ENCODE measurements at regions not wholly inside any gene's neighbourhood (a gene's known extent, or its start where the extent isn't known, plus 50 kb on each side); places are given as distances from the start of the nearest gene placed in this dataset.
"Not testable (repeated sequence)": the region's sequence is repeated elsewhere in the genome, so short reads cannot be mapped to it uniquely, and the experiment has no call there.

DNA sequence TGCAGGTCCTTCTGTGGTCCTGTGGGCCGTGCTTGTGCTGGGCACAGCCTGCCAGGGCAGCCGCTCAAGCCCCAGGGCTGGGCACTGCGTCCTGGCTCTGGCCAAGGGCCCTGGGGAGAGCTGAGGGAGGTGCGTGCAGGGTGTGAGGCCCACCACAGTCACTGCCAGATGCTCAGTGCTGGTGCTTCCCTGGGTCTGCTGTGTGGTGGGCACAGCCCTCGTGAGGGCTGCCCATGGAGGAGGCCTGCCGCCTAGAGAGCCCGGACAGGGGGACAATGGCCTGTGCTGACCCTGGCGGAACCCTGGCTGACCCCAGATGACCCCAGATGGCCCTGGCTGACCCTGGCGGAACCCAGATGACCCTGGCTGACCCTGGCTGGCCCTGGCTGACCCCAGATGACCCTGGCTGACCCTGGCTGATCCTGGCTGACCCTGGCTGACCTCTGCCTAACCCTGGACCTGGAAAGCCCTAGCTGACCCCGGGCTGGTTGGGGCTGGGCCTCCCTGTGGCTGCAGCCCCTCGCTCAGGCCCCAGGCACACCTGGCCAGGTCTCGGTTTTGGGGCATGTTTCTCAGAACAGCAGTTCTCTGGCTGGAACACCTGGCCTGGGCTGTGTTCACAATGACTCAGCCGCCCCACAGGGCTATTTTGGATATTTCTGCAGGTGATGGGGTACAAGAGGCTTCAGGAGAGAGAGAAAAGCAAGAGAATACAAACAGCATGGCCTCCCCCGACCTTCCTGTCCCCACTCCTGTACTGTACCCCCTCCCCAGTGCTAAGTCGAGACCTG lies 55.4 kb downstream of the TMEM121 start:
- TF ChIP-seq SPI1 (IDR thresholded peaks at IDR 0.05; ENCODE audit: low read depth, low read length) = no peak
- 0 out of 2 replicates have a peak, but pooled peaks have one; percentile 49 for TF ChIP-seq POLR2AphosphoS5 (IDR thresholded peaks at IDR 0.05; ENCODE audit: low read depth, low read length)
- 0 out of 2 replicates have a peak, but pooled peaks have one; percentile 6 for TF ChIP-seq POU2F2 (IDR thresholded peaks at IDR 0.05; ENCODE audit: low read depth, low read length)
- FAIRE-seq = peak; percentile 68
- DNase-seq (ENCODE audit: insufficient read length, low spot score) = no peak

DNA sequence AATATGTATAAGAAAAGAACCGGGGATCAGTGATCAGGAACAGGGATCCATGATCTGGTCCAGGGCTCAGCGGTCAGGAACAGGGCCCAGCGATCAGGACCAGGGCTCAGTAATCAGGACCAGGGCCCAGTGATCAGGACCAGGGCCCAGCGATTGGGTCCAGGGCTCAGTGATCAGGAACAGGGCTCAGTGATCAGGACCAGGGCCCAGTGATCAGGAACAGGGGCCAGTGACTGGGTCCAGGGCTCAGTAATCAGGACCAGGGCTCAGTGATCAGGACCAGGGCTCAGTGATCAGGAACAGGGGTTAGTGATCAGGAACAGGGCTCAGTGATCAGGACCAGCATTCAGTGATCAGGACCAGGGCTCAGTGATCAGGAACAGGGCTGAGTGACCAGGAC lies 56.3 kb downstream of the TMEM121 start:
- DNase-seq (ENCODE audit: insufficient read length, low spot score) = no peak
- no peak for TF ChIP-seq PAX5 (IDR thresholded peaks at IDR 0.05; ENCODE audit: insufficient read depth, low read length, severe bottlenecking)
- TF ChIP-seq POLR2AphosphoS5 (IDR thresholded peaks at IDR 0.05; ENCODE audit: low read depth, low read length) = no peak
- TF ChIP-seq TAF1 (IDR thresholded peaks at IDR 0.05; ENCODE audit: low read depth, low read length) = no peak
- TF ChIP-seq SPI1 (IDR thresholded peaks at IDR 0.05; ENCODE audit: low read depth, low read length) = no peak
- no peak; the same call in 1 of the 2 replicates for TF ChIP-seq POU2F2 (IDR thresholded peaks at IDR 0.05; ENCODE audit: low read depth, low read length)
- no peak for TF ChIP-seq POLR2A (IDR thresholded peaks at IDR 0.05; ENCODE audit: low read depth, low read length)
- FAIRE-seq = peak; percentile 100

DNA sequence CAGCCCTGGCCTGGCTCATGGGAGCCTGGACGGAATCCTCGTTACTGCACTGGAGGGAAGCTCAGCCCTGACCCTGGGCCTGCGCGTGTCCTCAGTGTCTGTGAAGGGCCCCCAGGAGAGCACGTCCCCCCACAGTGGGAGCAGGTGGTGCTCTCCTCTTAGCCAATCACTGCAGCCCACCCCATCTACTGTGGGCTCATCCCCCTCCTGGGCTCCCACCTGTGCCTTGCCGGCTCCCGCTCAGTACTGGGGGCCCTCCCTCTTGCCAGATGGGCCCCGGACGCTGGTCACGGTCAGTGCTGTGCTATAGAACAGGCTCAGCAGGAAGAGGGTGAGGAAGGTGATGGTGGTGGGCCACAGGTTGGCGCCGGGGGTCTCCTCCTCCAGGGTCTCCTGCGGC lies 57.5 kb downstream of the TMEM121 start:
- FAIRE-seq = peak; percentile 55
- DNase-seq (ENCODE audit: insufficient read length, low spot score) = not testable (repeated sequence)

DNA sequence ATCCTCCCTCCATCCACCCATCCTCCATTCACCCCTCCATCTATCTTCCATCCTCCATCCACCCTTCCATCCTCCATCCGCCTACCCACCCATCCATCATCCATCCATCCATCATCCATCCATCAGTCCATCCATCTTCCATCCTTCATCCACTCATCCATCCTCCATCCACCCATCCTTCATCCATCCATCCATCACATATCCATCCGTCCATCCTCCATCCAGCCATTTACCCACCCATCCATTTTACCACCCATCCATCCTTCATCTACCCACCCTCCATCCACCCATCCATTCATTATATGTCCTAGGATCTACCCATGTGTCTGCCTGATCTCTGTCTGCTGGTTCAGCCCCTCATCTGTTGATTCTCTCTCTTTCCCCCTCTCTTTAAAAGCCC lies 58.9 kb downstream of the TMEM121 start:
- not testable (repeated sequence) for FAIRE-seq; DNase-seq (ENCODE audit: insufficient read length, low spot score)

DNA sequence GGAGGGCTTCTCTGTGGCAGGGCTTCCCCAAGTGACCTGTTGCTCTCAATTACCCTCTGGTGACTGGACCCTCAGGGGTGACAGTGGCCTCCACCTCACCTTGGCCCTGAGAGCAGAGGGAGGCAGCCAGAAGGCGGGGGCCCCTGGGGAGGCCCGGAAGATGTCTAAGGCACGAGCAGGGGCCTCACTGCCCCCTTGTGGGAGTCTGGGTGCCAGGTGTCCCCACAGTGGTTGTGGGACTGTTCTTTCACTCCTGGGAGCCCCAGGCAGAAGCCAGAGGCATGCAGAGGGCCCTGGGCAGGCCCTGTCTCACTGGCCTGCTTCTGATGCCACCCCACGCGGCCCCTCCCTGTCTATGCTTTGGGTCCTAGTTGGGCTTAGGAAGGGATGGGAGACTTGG lies 59.3 kb downstream of the TMEM121 start:
- not testable (repeated sequence) for FAIRE-seq; DNase-seq (ENCODE audit: insufficient read length, low spot score)

DNA sequence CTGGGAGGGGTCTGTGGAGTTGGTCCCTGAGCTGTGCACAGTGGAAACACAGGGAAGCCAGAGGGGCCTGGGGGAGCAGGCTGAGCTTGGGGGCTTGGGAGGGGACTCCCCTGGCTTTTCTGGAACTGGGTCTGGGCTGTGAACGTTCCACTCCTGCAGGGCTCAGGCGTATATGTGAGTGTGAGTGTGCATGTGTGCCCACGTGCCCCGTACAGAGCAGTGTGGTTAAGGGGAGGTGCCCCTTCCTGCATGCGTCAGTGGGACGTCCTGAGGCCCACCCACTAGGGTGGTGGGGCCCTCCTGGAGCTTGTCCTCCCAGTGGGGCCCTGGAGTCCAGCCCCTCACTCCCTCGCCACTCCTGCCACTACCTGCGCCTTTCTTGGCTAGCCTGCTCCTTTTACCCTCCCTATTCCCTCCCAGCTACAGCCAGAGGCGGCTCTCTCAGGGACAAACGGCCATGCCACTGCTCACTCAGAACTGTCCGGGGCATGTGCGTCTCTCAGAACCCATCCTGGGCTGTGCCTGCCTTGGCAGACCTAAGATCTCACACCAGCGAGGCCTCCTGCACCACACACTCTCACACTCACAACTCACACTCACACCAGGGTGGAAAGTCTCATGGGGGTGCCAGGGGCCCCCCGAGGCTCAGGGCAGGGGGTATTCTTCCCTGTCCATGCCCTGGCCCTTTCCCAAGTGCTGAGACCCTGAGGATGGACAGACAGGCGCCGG lies 59.9 kb downstream of the TMEM121 start:
- peak; percentile 98 for FAIRE-seq
- not testable (repeated sequence) for DNase-seq (ENCODE audit: insufficient read length, low spot score)

DNA sequence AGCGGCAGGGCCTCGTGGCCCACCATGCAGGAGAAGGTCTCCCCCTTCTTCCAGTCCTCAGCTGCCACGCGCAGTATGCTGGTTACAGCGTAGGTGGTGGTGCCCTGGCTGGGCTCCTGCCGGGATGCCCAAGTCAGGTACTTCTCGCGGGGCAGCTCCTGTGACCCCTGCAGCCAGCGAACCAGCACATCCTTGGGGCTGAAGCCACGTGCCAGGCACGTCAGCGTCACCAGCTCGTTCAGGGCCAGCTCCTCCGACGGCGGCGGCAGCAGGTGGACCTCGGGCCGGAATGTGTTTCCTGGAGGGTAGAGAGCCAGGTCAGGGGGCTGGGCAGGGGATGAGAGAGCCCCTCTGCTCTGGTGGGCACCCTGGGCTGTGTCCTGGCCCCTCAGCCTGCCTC lies 60.7 kb downstream of the TMEM121 start:
- not testable (repeated sequence) for FAIRE-seq; DNase-seq (ENCODE audit: insufficient read length, low spot score)

DNA sequence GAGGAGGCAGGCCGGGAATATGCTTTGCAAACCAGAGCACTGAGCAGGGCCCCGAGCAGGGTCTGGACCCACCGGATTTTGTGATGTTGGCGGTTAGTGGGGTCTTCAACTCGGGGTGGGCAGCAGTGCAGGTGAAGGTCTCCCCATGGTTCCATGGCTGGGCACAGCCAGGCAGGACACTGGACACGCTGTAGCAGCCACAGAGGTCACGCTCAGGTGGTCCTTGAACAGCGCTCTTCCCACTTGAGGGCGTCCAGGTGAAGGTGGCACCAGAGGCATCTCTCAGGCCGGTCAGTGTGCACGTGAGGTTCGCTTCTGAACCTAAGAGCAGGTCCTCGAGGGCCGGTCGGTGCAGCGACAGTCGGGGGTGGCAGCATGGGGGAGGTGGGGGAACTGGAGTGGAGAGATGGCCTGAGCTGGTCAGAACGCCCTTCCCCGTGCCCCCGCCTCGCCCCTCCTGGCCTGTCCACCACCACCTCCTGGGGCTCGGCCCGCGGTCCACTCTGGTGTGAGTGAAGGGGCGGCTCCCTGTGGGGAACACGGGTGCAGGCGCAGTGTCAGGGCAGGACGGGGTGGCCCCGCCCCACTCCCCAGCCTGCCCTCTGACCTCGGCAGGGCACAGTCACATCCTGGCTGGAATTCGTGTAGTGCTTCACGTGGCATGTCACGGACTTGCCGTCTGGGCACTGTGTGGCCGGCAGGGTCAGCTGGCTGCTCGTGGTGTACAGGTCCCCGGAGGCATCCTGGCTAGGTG lies 61.3 kb downstream of the TMEM121 start:
- peak; percentile 67 for FAIRE-seq

DNA sequence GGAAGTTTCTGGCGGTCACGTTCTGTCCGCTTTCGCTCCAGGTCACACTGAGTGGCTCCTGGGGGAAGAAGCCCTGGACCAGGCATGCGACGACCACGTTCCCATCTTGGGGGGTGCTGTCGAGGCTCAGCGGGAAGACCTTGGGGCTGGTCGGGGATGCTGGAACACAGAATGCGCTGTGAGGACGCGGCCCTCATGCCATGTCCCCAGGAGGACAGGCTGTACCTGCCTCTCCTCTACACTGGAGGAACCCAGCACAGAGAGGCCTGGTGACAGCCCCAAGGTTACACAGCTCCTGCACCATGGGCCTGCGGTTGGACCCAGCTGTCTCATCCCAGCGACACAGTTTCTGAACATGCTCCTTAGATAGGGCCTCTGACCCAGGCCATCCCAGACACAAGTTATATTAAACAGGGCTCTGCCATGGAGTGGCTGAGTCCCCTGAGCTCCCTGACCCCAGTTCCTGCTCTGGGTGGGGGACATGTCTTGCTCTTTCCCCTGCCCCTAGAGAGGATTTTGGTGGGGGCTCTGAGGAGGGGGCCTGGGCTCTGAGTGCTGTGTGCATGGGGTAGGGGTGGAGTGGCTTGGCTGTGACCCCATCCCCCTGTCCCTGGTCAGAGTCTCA lies 62.0 kb downstream of the TMEM121 start:
- no peak for FAIRE-seq
- no peak for DNase-seq (ENCODE audit: insufficient read length, low spot score)
- no peak for TF ChIP-seq PAX5 (IDR thresholded peaks at IDR 0.05; ENCODE audit: insufficient read depth, low read length, severe bottlenecking)
- no peak for TF ChIP-seq POU2F2 (IDR thresholded peaks at IDR 0.05; ENCODE audit: low read depth, low read length)
- no peak for TF ChIP-seq POLR2AphosphoS5 (IDR thresholded peaks at IDR 0.05; ENCODE audit: low read depth, low read length)
- TF ChIP-seq TAF1 (IDR thresholded peaks at IDR 0.05; ENCODE audit: low read depth, low read length) = no peak
- TF ChIP-seq POLR2A (IDR thresholded peaks at IDR 0.05; ENCODE audit: low read depth, low read length) = no peak
- no peak for TF ChIP-seq SPI1 (IDR thresholded peaks at IDR 0.05; ENCODE audit: low read depth, low read length)

More for the DNA sequence above, 61.3 kb downstream of the TMEM121 start:
- not testable (repeated sequence) for DNase-seq (ENCODE audit: insufficient read length, low spot score)

DNA sequence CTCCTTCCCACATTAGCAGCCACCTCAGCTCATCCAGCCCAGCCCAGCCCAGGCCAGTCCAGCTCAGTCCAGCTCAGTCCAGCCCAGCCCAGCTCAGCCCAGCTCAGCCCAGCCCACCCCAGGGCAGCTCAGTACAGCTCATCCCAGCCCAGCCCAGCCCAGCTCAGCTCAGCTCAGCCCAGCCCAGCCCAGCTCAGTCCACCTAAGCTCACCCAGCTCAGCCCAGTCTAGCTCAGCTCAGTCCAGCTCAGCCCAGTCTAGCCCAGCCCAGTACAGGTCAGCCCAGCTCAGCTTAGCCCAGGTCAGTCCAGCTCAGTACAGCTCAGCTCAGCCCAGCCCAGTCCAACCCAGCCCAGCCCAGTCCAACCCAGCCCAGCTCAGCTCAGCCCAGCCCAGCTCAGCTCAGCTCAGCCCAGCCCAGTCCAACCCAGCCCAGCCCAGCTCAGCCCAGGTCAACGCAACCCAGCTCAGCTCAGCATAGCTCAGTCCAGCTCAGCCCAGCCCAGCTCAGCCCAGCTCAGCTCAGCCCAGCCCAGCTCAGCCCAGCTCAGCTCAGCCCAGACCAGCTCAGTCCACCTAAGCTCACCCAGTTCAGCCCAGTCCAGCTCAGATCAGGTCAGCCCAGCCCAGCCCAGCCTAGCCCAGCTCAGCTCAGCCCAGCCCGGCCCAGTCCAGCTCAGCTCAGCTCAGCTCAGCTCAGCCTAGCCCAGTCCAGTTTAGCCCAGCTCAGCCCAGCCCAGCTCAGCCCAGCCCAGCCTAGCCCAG lies 63.0 kb downstream of the TMEM121 start:
- no peak for DNase-seq (ENCODE audit: insufficient read length, low spot score)
- TF ChIP-seq SPI1 (IDR thresholded peaks at IDR 0.05; ENCODE audit: low read depth, low read length) (no peak), POLR2AphosphoS5 (IDR thresholded peaks at IDR 0.05; ENCODE audit: low read depth, low read length) (no peak), POLR2A (IDR thresholded peaks at IDR 0.05; ENCODE audit: low read depth, low read length) (no peak), TAF1 (IDR thresholded peaks at IDR 0.05; ENCODE audit: low read depth, low read length) (no peak), POU2F2 (IDR thresholded peaks at IDR 0.05; ENCODE audit: low read depth, low read length) (no peak), PAX5 (IDR thresholded peaks at IDR 0.05; ENCODE audit: insufficient read depth, low read length, severe bottlenecking) (no peak)
- FAIRE-seq = peak; percentile 54

DNA sequence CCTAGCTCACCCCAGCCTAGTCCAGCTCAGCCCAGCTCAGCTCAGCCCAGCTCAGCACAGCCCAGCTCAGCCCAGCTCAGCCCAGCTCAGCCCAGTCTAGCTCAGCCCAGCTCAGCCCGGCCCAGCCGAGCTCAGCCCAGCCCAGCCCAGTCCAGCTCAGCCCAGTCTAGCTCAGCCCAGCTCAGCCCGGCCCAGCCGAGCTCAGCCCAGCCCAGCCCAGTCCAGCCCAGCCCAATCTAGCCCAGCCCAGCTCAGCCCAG lies 63.5 kb downstream of the TMEM121 start:
- not testable (repeated sequence) for DNase-seq (ENCODE audit: insufficient read length, low spot score); FAIRE-seq
